HG02588 (cell line): ENCODE measurements at regions not wholly inside any gene's neighbourhood (a gene's known extent, or its start where the extent isn't known, plus 50 kb on each side); places are given as distances from the start of the nearest gene placed in this dataset.

ENCODE experiments used
- ATAC-seq: cut with Tn5 transposase; IDR thresholded peaks from one replicate; pipeline ENCODE4 v1.9.1; 2021; ENCODE audit warnings: mild to moderate bottlenecking, moderate library complexity; ENCODE audit not compliant: unreplicated experiment

DNA sequence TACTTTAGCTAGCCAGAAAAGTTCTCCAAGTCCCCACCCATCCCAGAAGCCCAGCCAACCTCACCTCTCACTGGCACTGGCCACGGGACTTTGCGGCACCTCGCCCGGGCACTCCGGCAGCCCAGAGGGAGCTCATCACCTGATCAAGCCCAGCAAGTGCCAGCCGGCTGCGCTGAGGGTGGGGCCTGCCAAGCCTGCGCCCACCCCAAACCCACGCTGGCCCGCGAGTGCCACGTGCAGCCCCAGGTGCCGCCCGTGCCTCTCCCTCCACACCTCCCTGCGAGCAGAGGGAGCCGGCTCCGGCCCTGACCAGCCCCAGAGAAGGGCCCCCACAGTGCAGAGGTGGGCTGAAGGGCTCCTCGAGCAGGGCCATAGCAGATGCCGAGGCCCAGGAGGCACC, 585.0 kb upstream of the HS6ST1 start:
- ATAC-seq = no peak

DNA sequence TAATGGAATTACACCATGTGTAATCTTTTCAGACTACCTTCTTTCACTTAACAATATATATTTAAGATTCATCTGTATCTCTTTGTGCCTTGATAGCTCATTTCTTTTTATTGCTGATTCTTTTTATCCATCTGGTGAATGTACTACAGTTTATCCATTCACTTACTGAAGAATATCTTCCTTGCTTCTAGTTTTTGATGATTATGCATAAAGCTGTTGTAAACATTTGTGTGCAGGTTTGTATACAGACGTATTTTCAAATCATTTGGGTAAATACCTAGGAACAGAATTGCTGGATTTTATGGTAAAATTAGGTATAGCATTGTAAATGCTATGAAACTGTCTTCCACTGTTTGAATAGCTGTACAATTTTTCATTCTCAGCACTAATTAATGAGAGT, 592.6 kb upstream of the HS6ST1 start:
- ATAC-seq = no peak

DNA sequence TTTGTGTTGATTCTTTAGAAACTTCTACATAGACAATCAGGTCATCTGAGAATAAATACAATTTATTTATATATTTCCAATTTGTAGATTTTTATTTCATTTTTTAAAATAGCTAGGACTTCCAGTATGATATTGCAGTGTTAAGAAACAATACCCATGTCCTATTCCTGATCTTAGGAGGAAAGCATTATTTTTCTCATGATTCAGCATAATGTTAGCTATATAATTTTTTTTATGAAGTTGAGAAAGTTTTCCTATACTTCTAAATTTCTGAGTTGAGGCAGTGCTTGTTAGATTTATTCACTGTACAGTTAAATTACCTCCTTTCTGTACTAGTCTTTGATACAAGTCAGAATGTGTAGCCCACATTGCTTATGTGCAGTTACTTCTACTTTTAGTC, 595.7 kb upstream of the HS6ST1 start:
- ATAC-seq = no peak

DNA sequence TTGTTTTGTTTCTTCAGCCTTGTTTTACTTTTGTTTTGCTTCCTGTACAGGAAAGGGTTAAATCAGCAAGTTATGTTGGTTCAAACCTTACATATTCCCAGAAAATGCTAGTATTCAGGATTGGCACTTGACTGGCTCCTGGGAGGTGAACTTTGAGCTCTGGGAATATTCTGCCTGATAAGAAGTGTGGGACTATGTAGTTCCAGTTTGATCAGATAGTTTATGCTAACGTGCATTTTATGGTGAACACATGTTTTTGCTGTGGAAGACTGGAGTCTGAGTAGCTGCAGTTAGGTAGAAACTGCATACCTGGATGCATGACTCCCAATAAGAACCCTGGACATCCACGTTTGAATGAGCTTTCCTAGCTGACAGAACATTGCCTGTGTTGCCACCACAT, 603.1 kb upstream of the HS6ST1 start:
- ATAC-seq = no peak

DNA sequence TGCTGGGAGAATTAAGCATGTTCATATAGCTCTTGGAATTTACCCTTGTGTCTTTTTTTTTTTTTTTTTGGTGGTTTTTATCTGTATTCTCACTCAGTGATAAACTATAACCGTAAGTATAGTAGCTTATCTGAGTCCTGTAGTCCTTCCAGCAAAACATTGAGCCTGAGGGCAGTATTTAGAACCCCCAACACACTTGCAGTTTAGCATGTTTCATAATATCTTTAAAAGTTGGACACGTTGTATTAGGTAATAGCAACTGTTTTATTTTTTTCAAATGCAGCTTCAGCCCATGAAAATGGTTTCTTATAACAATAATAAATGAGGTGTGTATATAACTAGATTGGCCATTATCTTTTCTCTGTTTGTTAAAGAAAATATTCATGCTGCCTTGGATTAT, 603.5 kb upstream of the HS6ST1 start:
- ATAC-seq = no peak

DNA sequence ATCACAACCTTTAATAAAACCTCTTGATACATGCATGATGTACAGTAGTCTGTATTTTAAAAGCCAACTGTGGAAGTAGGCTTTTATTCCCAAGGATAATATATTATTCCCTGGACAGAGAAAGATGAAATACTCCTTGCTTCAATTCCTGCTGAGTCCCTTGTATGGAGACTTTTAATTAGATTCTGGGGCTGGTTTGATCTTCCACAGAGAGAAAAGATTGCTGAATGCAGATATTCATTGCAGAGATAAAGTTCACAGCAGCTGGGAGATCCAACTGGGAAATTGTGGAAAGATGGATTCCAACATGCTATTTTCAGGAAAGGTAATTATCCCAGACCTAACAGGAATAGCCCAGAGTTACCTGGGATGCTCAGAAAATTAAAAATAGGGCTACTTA, 607.0 kb upstream of the HS6ST1 start:
- ATAC-seq = no peak

DNA sequence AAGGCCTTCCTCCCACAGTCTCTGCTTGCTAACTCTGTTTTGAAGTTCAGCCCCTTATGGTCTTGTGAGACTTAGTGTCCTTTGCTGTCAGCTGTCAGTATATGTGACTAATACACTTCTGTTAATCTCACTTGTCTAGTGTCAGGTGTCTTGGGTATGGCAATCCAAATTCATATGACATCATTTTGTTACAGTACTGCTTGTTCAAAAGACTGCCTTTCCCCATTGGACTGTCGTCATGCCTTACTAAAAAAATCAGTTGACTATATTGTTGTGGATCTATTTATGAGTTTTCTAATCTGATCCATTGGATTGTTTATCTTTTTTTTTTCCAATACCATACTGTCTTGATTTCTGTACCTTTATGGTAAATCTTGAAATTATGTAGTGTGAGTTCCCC, 611.4 kb upstream of the HS6ST1 start:
- no peak for ATAC-seq

DNA sequence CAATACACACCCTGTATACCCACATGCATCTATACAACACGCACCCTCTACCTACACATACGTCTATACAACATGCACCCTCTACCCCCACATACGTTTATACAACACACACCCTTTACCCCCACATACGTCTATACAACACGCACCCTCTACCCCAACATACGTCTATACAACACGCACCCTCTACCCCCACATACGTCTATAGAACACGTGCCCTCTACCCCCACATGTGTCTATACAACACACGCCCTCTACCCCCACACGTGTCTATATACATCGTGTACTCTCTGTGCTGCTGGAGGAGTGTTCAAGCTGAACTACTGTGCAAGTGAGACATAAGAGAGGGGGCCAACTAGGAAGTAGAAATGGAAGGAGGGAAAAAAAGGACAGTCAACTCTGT, 621.7 kb upstream of the HS6ST1 start:
- no peak for ATAC-seq

DNA sequence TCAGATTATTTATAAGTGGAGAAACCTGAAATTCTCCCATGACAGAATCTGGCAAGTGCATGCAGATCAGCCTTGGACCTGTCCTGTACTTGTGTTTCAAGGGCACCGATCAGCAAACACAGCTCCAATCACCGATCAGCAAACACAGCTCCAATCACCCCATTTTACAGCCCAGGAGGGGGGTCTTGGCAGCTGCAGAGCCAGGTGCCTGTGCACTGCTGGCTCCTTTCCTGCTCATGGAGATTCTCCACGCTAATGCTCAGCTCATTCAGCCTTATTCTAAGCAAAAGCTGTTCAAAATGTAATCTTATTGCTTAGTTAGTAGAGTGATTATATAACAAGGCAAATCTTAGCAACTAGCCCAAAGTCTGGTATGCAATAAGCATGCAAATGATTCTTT, 623.1 kb upstream of the HS6ST1 start:
- ATAC-seq = no peak

DNA sequence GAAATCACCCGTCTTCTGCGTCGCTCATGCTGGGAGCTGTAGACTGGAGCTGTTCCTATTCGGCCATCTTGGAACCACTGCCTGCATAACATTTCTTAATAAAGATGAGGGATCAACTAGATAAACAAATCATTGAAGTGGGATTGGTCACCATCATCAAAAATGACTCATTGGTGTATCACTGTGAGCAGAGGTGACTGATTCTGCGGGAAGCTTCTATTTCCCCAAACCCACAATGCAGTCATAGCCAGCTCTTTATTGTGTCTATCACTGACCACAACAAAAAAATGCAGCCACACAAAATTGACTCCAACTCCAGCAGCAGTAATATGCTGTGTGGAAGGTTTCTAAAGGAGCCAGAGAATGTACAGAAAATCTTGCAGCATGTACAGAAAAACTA, 630.7 kb upstream of the HS6ST1 start:
- ATAC-seq = no peak

DNA sequence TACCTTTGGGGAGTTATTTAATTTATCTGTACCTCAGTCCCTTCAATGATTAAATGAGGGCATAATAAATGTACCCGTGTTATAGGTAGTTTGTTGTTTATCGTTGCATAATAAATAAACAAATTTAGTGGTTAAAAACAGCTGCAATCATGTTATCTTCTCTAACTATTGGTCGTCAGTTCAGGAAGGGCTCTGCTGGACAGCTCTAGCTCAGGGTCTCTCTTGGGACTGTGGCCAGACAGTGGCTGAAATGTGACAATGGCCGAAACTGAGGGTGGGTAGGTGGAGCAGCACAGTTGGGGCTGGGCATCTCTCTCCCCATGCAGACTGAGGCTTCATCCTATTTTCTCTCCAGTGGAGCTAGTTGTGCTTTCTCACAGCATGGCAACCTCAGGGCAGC, 632.1 kb upstream of the HS6ST1 start:
- no peak for ATAC-seq

DNA sequence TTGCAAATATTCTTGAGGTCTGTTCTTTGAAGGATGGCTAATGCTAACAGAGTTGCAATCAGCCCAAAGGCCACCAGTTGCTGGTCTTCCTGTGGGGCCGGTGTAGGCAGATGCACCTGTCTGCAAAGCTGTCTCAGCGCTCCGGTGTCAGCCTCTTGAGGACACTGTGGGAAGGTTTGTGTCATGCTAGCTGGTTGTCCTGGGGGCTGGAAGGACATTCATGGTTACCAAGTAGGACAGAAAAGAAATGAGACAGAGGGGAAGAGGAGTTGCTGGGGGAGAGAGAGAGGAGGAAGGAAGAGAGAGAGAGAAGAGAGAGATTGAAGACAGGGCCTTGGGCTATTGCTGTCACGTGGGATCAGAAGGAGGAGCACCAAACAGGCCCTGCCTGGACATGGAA, 639.6 kb upstream of the HS6ST1 start:
- no peak for ATAC-seq

DNA sequence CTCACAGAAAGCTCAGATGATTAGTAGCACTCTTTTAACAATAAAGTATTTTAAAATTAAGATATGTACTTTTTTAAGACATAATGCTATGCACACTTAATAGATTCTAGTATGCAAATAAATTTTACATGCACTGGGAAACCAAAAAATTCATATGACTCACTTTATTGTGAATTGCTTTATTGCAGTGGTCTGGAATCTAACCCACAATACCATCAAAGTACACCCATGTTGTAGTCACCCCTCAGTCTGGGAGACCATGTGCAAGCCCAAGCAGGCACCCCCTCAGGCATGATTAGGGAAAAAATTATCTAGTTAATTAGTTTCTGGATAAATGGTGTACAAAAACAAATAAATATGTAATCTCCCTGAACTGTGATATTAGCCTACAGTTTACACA, 649.0 kb upstream of the HS6ST1 start:
- no peak for ATAC-seq

DNA sequence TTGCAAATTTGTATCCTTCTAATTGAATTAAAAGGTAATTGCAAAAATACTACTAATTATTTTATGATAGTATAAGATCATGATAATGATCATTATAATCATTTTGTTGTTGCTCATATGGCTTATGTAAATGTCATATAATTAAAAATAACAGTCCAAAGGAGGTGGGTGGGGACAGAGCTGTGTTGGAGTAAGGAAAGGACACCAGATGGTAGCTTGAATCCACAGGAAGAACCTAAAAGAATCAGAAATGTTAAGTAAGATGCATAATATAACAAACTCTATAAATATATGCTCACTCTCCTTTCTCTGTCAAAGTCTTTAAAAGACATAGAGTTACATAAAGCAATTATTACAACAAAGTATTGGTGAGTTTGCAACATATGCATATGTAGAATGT, 650.7 kb upstream of the HS6ST1 start:
- no peak for ATAC-seq

DNA sequence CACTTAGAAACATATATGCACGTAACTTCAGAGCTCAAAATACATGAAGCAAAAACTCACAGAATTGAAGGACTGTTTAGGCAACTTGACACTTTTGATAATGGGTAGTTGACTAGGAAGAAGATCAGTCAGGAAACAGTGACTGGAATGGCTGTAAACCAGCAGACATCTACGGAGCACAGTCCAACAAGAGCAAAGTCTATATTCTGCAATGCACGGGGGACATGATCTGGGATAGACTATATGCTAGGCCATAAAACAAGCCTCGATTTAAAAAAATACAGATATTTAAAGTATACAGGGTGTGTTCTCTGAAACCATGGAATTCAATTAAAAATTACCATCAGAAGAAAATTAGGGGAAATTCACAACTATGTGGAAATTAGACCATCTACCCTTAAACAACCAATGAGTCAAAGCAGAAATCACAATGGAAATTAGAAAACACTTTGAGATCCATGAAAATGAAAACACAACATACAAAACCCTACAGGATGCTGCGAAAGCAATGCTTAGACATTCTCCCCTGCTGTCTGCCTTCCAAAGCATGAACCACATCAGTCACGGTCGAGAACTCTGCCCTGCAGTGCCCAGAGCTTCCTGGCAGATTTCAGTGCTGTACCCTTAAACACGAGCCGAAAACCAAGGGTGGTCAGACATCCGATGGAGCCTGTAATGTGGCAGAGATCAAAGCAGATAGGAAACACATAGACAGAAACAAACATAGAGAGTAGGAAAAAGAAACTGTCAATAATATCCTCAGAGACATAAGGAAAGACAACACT, 651.9 kb upstream of the HS6ST1 start:
- no peak for ATAC-seq

DNA sequence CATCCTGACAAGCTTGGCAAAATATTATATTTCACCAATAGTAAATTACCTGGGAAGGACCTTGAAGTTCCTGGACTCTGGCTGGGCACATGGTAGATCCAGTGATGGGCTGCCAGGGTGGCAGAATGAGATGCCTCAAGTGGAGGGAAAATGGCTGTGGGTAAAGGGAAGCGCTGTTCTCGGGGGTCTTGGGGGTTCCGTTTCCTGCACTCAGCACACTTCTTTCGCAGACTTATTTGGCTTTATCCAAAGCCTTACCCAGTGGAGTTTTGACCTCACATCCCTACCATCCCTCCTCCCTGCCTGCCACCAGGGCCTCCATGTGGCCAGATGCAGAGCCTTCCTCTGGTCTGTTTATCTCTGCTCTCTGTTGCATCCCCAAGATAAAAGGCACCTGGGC, 654.9 kb upstream of the HS6ST1 start:
- ATAC-seq = no peak

DNA sequence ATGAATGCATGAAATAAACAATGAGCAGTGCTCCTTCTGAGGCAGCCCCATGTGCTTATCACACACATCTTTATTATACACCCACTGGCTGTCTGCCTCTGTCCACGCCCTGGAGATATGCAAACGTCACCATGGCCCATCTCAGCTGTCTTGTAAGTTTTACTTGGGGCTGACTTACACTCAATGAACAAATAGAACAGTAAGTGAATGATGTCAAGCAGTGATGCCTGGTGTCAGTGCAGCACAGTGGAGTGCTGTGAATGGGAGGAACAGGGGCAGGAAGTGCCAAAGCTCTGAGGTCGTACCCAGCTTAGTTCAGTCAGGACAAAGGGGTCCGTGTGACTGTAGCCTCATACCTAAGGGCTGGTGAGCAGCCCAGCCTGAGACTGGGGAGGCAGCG, 659.5 kb upstream of the HS6ST1 start:
- no peak for ATAC-seq

DNA sequence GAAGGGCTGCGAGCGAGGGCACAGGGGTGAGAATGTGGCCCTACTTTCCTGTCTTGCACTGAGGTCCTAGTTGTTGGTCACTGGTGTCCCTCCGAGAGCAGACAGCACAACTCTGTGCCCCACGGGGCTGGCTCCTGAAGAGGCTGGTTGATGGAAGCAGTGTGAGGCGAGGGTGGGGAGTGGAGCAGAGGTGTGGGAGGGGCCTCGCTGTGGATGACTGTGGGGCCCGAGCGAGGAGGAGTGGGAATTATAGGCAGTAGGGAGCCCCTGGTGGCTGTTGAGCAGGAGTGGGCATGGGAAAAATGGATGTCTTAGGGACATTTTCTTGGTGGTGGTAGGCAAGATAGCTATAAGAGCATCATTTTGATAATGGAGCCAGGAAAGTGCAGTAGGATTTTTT, 660.5 kb upstream of the HS6ST1 start:
- ATAC-seq = no peak

DNA sequence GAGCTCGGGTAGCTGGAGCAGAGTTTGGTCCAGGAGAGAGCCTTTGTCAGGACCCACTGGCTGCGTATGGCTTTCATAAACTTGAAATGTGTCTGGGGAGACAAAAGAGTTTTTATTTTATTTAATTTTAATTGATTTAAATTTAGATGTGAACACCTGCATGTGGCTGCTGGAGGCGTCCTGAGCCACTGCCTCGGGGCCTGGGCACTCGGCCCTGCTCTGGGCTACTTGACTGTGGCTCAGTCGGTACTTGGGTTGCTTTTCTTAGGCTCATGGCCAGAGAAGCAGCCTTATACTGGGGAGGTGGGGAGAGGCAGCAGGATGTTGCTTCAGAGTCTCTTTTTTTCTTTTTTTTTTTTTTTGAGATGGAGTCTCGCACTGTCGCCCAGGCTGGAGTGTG, 661.8 kb upstream of the HS6ST1 start:
- ATAC-seq = no peak

DNA sequence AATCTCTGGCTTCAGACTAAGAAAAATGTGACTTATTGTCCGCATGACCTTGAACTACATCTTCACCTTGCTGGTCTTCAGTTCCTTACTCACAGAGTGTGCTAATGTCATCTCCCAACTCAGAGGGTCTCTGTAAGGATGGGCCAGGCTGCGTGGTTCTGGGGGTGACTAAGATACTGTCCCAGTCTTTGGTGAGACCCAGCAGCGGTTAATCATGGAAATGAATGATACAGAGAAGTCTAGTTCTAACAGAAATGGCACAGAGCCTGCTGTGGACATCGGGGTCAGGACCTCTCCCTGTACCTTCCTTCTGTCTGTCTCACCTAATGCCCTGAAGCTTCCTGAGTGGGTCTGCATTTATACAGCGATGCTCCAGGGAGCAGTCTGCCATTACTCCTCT, 662.7 kb upstream of the HS6ST1 start:
- ATAC-seq = no peak

DNA sequence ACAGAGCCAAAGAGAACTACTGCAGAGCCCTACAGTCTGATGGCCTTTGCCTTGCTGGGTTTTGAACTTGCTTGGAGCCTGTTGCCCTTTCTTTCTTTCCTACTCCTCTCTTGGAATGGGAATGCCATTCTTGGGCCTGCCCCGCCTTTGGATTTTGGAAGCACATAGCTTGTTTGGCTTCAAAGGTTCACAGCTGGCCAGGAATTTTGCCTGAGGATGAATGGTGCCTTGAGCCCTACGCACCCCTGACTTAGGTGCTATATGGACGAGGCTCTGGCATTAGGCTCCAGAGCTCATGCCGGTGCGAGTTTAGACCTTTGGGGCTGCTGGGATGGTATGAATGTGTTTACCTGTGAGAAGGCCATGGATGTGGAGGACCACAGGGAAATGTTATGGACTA, 663.3 kb upstream of the HS6ST1 start:
- ATAC-seq = no peak

DNA sequence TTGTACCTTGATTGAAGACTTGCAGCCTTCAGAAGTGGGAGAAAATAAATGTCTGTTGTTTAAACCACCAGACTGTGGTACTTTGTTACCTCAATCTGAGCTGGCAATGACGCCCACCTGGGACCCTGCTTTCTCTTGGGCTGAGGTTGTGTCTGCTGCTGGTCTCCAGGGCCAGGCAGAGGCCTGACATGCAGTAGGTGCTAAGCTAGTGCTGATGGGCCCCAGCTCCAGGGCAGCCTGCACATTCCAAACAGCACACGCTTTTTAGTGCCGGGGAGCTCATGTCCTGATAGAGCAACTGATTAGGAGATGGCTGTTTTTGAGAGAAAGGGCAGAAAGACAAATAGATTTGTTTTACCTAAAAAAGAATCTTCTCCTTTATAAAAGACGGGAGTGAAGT, 664.0 kb upstream of the HS6ST1 start:
- ATAC-seq = no peak

DNA sequence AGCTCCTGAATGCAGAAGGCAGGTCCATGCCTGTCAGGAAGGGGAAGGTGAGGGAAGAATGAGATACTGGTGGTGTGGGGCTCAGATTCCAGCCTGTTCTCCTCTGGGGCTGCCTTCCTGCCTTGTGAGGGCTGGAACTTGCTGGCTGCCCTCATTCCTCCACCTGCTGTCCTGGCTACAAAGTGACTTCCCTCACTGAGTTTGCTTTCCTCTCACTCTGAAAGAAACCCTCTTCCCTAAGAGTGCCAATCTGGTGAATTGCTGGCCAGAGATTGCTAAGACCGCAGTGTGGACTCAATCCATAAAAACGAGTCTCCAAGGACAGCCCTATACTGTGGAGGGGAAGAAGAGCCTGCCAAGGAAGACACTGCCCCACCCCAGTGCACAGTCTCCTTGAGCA, 664.4 kb upstream of the HS6ST1 start:
- no peak for ATAC-seq
